Keratinocyte (primary cell): ENCODE measurements at regions not wholly inside any gene's neighbourhood (a gene's known extent, or its start where the extent isn't known, plus 50 kb on each side); places are given as distances from the start of the nearest gene placed in this dataset.

ENCODE experiments used
- EZH2 ChIP-seq: IDR thresholded peaks from one replicate; pipeline ENCODE4 v1.6.1; 2012; ENCODE audit warnings: inconsistent platforms, mild to moderate bottlenecking, low read length, moderate library complexity
- TF ChIP-seq, protein P1 (sequence below), 3 experiments: IDR thresholded peaks in 1 of 3; conservative IDR thresholded peaks in 1 of 3; optimal IDR thresholded peaks in 1 of 3; 2 replicates in 2 of 3; 3 replicates in 1 of 3; pipeline versions ENCODE3 to v1.5.1; 2011; ENCODE audit warnings: low read length in 3 of 3, mild to moderate bottlenecking in 3 of 3, moderate library complexity in 2 of 3, control low read depth in 1 of 3, inconsistent platforms in 1 of 3; ENCODE audit not compliant: insufficient read depth in 2 of 3; ENCODE audit errors: extremely low read depth in 1 of 3

DNA sequence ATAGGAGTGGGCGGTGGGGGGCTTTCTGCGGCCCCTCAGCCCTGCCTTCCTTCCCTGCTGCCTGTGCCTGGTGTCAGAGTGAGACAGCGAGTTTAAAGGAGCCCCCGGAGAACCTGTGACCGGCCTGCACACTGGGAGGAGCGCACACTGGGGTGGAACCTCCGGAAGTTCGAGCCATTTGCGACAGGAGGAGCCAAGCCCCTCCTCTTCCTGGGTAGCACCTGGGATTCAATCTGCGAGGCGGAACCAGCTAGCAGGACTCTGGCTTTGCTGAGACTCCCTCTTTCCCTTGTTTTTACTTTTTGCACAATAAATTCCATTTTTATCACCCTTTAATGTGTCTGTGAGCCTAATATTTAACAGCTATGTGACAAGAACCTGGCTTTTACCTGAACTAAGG lies 540.6 kb downstream of the NPHP4 start:
- TF ChIP-seq, protein P1, sequence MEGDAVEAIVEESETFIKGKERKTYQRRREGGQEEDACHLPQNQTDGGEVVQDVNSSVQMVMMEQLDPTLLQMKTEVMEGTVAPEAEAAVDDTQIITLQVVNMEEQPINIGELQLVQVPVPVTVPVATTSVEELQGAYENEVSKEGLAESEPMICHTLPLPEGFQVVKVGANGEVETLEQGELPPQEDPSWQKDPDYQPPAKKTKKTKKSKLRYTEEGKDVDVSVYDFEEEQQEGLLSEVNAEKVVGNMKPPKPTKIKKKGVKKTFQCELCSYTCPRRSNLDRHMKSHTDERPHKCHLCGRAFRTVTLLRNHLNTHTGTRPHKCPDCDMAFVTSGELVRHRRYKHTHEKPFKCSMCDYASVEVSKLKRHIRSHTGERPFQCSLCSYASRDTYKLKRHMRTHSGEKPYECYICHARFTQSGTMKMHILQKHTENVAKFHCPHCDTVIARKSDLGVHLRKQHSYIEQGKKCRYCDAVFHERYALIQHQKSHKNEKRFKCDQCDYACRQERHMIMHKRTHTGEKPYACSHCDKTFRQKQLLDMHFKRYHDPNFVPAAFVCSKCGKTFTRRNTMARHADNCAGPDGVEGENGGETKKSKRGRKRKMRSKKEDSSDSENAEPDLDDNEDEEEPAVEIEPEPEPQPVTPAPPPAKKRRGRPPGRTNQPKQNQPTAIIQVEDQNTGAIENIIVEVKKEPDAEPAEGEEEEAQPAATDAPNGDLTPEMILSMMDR (optimal IDR thresholded peaks at IDR 0.05 in 1 of 3, IDR thresholded peaks at IDR 0.05 in 1 of 3, conservative IDR thresholded peaks at IDR 0.05 in 1 of 3; ENCODE audit: extremely low read depth in 1 of 3, insufficient read depth in 2 of 3, low read length in 3 of 3): no peak
- no peak for TF ChIP-seq EZH2
